HepG2 (cell line): ENCODE measurements at regions not wholly inside any gene's neighbourhood (a gene's known extent, or its start where the extent isn't known, plus 50 kb on each side); places are given as distances from the start of the nearest gene placed in this dataset.
A peak's percentile ranks its signal among the peaks of the same experiment; 100 is the strongest.

Source experiments
- ATAC-seq: fragments of 200-7000 bp; cut with Tn5 transposase; 3 replicates; pipeline ENCODE4 v1.9.1; 2020; ENCODE audit warnings: mild to moderate bottlenecking, moderate library complexity
- BruUV-seq: library from RNA; stranded (reverse); fragments of 400-500 nt; replicated peaks from 2 replicates; lab custom pipeline; 2021; lab: Mats Ljungman, UMichigan
- CTCF ChIA-PET: fragments of 300-600 bp; formaldehyde crosslinking; extraction: SDS; loops from one replicate; lab custom pipeline; 2021; ENCODE audit warnings: low total read pairs, inconsistent platforms, low intra/inter-chr PET ratio; lab: Yijun Ruan, JAX
- POLR2A ChIA-PET: fragments of 350-600 bp; sonication (Branson Sonifier 250); formaldehyde crosslinking; loops from one replicate; lab custom pipeline; 2020; ENCODE audit warnings: antibody characterized with exemption, inconsistent platforms; lab: Yijun Ruan, JAX
- DNase-seq: peaks from one replicate; pipeline ENCODE4 v3.0.0-alpha.2; 2015; ENCODE audit warnings: low spot score
- FAIRE-seq: peaks from 3 replicates; lab custom pipeline; 2011; peaks lifted over from hg19 to GRCh38; lab: Jason Lieb, UNC
- H2AFZ ChIP-seq: one replicate; pipeline ENCODE4 v1.6.1; 2011; ENCODE audit warnings: low read length, inconsistent platforms
- H3K27ac ChIP-seq: fragments of 300-600 bp; 3 replicates; pipeline ENCODE4 v1.8.0; 2011; ENCODE audit warnings: mixed run types, mild to moderate bottlenecking, mixed read lengths, low read length, inconsistent platforms; ENCODE audit not compliant: insufficient read depth; ENCODE audit errors: extremely low read length
- H3K27me3 ChIP-seq, 2 experiments: fragments of 200-600 bp in 1 of 2; 2 replicates in 1 of 2; 3 replicates in 1 of 2; pipeline versions ENCODE4 v1.6.0 to v1.8.0; 2011; ENCODE audit warnings: low read length in 2 of 2, mild to moderate bottlenecking in 2 of 2, moderate library complexity in 2 of 2, inconsistent platforms in 1 of 2; ENCODE audit not compliant: insufficient read depth in 2 of 2, control insufficient read depth in 1 of 2
- H3K36me3 ChIP-seq, 2 experiments: fragments of 200-600 bp in 1 of 2; replicated peaks in 1 of 2; 2 replicates in 1 of 2; 3 replicates in 1 of 2; pipeline versions ENCODE4 v1.5.1 to v1.8.0; 2011; ENCODE audit warnings: low read length in 2 of 2, inconsistent platforms in 1 of 2; ENCODE audit not compliant: insufficient read depth in 2 of 2, control insufficient read depth in 1 of 2
- H3K4me1 ChIP-seq: 2 replicates; pipeline ENCODE4 v1.5.1; 2012; ENCODE audit warnings: low read length, inconsistent platforms; ENCODE audit not compliant: insufficient read depth
- H3K4me2 ChIP-seq: 2 replicates; pipeline ENCODE4 v1.6.0; 2011; ENCODE audit warnings: low read depth, low read length, inconsistent platforms
- H3K4me3 ChIP-seq, 3 experiments: fragments of 200-600 bp in 1 of 3; sonication (generic), shearing (Covaris generic) in 1 of 3; replicated peaks in 1 of 3; 2 replicates each; pipeline ENCODE4 v1.5.1; 2011 to 2016; ENCODE audit warnings: low read length in 3 of 3, inconsistent platforms in 2 of 3, low read depth in 2 of 3, mild to moderate bottlenecking in 2 of 3, control low read depth in 1 of 3, mixed read lengths in 1 of 3; ENCODE audit not compliant: insufficient read depth in 1 of 3
- H3K79me2 ChIP-seq: one replicate; pipeline ENCODE4 v1.6.1; 2011; ENCODE audit warnings: low read length, inconsistent platforms; ENCODE audit not compliant: insufficient read depth
- H3K9ac ChIP-seq: 2 replicates; pipeline ENCODE4 v1.6.0; 2011; ENCODE audit warnings: mild to moderate bottlenecking, low read depth, low read length, inconsistent platforms; ENCODE audit not compliant: insufficient read depth
- H3K9me3 ChIP-seq: 2 replicates; pipeline ENCODE4 v1.5.1; 2012; ENCODE audit warnings: mild to moderate bottlenecking, low read length
- H4K20me1 ChIP-seq: 2 replicates; pipeline ENCODE4 v1.6.0; 2011; ENCODE audit warnings: inconsistent platforms, mild to moderate bottlenecking, low read length, moderate library complexity; ENCODE audit not compliant: insufficient read depth
- FOXP1 ChIP-seq, 2 experiments: fragments of 450-650 bp in 1 of 2; IDR thresholded peaks; 2 replicates each; pipeline ENCODE4 v1.6.1; 2017 to 2018; ENCODE audit warnings: antibody characterized with exemption in 1 of 2
- IKZF4 ChIP-seq: sonication (generic); formaldehyde crosslinking; IDR thresholded peaks from 2 replicates; pipeline ENCODE4 v1.5.1; 2020; ENCODE audit warnings: borderline replicate concordance, mild to moderate bottlenecking, low read depth, missing genetic modification reagents; ENCODE audit errors: not compliant biosample characterization
- REXO4 ChIP-seq: sonication (generic); formaldehyde crosslinking; IDR thresholded peaks from 2 replicates; pipeline ENCODE4 v1.8.0; 2022; ENCODE audit warnings: missing genetic modification reagents, mild to moderate bottlenecking, borderline replicate concordance
- SAFB2 ChIP-seq: sonication (generic); formaldehyde crosslinking; IDR thresholded peaks from 2 replicates; pipeline ENCODE4 v1.5.1; 2020; ENCODE audit warnings: missing genetic modification reagents, low read depth, mild to moderate bottlenecking, borderline replicate concordance
- ZNF263 ChIP-seq: sonication (generic); formaldehyde crosslinking; IDR thresholded peaks from 2 replicates; pipeline ENCODE4 v1.4.0; 2020; ENCODE audit warnings: missing genetic modification reagents
- ZNF354B ChIP-seq: sonication (generic); formaldehyde crosslinking; IDR thresholded peaks from 2 replicates; pipeline ENCODE4 v1.8.0; 2022; ENCODE audit warnings: mild to moderate bottlenecking, missing genetic modification reagents
- ZNF484 ChIP-seq: sonication (generic); formaldehyde crosslinking; IDR thresholded peaks from 2 replicates; pipeline ENCODE4 v1.5.1; 2020; ENCODE audit warnings: mild to moderate bottlenecking, low read depth, missing genetic modification reagents, borderline replicate concordance
- ZNF724P ChIP-seq: sonication (generic); formaldehyde crosslinking; IDR thresholded peaks from 2 replicates; pipeline ENCODE4 v1.8.0; 2022; ENCODE audit warnings: missing genetic modification reagents, borderline replicate concordance
- ZNF883 ChIP-seq: sonication (generic); formaldehyde crosslinking; IDR thresholded peaks from 2 replicates; pipeline ENCODE4 v1.5.1; 2020; ENCODE audit warnings: mild to moderate bottlenecking, missing genetic modification reagents; ENCODE audit errors: not compliant biosample characterization
- WGBS: methylation state at CpG from one replicate; pipeline ENCODE4 v1.1.6; 2017; ENCODE audit warnings: low lambda C conversion rate; 5-methylcytosine and 5-hydroxymethylcytosine counted together
- in situ Hi-C: cut with HindIII; loops from 2 replicates; pipeline ENCODE4 v1.10.0; 2017; ENCODE audit warnings: low pct_unique_long_range_greater_than_20kb; ENCODE audit not compliant: extremely low pct_ligation_motif_present
- intact Hi-C: fragments of 100-400 bp; cut with micrococcal nuclease; formaldehyde crosslinking; loops from one replicate; pipeline ENCODE4 v1.10.0; 2022; ENCODE audit not compliant: unreplicated experiment
- TF ChIP-seq, protein P1 (sequence below): sonication (generic); formaldehyde crosslinking; IDR thresholded peaks from 2 replicates; pipeline ENCODE4 v1.4.0; 2020; ENCODE audit warnings: mild to moderate bottlenecking, missing genetic modification reagents
- TF ChIP-seq, protein P2 (sequence below): sonication (generic); formaldehyde crosslinking; IDR thresholded peaks from 2 replicates; pipeline ENCODE4 v1.4.0; 2020; ENCODE audit warnings: low read depth, mild to moderate bottlenecking, missing genetic modification reagents
- TF ChIP-seq, protein P3 (sequence below): sonication (generic); formaldehyde crosslinking; IDR thresholded peaks from 2 replicates; pipeline ENCODE4 v1.9.0; 2021; ENCODE audit warnings: mild to moderate bottlenecking, missing genetic modification reagents
- TF ChIP-seq, protein P4 (sequence below): fragments of 450-650 bp; IDR thresholded peaks from 2 replicates; pipeline ENCODE4 v1.6.1; 2017

DNA sequence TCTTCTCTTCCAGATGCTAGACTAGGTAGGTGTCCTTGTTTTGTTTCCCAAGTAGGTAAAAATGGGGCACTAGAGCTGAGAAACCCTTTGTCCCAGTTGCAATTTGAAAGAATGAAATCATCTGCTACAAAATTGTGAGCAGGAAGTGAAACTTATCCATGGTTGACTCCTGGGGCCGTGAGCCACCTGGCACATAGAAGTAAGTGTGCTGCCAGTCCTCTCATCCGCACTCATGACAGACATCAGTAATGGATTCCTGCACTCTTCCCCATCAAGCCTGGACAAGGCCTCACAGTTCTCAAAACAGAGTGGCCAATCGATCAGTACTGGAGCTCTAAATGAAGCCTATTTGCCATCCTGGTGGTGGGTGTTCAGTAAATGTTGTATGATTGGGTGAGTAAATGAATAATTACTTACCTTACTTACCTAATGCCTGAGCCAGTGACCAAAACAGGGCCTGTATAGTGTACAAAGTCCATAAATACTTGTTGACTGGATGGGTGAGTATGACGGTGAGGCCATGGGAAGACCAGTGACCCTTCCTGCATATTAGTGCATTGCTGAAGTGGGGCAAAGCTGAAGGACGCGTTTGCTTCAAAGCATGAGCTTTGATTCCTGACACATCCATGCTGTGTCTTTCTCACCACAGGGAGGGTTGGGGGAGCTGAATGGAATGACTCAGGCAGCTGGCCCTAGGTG, 68.9 kb upstream of the HEPHL1 start:
- ChIA-PET POLR2A (no interaction called here), CTCF (no interaction called here)
- no peaks in the 10 kb centered on the region for H3K27me3 ChIP-seq
- H3K79me2 ChIP-seq, result no peaks in the 10 kb centered on the region
- no peaks in the 10 kb centered on the region for H3K36me3 ChIP-seq
- H4K20me1 ChIP-seq, result no peaks in the 10 kb centered on the region
- no peaks in the 10 kb centered on the region for H3K9me3 ChIP-seq
- peak; percentile 64 for DNase-seq
- no peak overlapping the region for H2AFZ ChIP-seq
- H3K4me2 ChIP-seq, result peak overlapping the region; percentile 21
- peak; percentile 94 for ATAC-seq
- H3K9ac ChIP-seq, result no peak overlapping the region
- no TSS peak for BruUV-seq
- peaks cover 17% of the 10 kb centered on the region for H3K4me1 ChIP-seq
- peak overlapping the region; percentile 59 for H3K27ac ChIP-seq
- intact Hi-C loops (no loop called here), in situ Hi-C loops (no loop called here)
- FAIRE-seq, result no peak
- 0% methylated on average over 4 of the region's 6 CpGs for WGBS
- H3K4me3 ChIP-seq, result no peak overlapping the region
- TF ChIP-seq, protein P1, sequence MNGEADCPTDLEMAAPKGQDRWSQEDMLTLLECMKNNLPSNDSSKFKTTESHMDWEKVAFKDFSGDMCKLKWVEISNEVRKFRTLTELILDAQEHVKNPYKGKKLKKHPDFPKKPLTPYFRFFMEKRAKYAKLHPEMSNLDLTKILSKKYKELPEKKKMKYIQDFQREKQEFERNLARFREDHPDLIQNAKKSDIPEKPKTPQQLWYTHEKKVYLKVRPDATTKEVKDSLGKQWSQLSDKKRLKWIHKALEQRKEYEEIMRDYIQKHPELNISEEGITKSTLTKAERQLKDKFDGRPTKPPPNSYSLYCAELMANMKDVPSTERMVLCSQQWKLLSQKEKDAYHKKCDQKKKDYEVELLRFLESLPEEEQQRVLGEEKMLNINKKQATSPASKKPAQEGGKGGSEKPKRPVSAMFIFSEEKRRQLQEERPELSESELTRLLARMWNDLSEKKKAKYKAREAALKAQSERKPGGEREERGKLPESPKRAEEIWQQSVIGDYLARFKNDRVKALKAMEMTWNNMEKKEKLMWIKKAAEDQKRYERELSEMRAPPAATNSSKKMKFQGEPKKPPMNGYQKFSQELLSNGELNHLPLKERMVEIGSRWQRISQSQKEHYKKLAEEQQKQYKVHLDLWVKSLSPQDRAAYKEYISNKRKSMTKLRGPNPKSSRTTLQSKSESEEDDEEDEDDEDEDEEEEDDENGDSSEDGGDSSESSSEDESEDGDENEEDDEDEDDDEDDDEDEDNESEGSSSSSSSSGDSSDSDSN, result no peak
- no peak for TF ChIP-seq SAFB2 (CRISPR knock-in tag)
- TF ChIP-seq REXO4, result no peak
- no peak for TF ChIP-seq ZNF883 (CRISPR knock-in tag)
- TF ChIP-seq ZNF263 (CRISPR knock-in tag), result no peak
- TF ChIP-seq, protein P2, sequence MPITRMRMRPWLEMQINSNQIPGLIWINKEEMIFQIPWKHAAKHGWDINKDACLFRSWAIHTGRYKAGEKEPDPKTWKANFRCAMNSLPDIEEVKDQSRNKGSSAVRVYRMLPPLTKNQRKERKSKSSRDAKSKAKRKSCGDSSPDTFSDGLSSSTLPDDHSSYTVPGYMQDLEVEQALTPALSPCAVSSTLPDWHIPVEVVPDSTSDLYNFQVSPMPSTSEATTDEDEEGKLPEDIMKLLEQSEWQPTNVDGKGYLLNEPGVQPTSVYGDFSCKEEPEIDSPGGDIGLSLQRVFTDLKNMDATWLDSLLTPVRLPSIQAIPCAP (CRISPR knock-in tag), result no peak
- no peak for TF ChIP-seq ZNF484 (CRISPR knock-in tag)
- no peak for TF ChIP-seq ZNF724P (CRISPR knock-in tag)
- TF ChIP-seq, protein P3, sequence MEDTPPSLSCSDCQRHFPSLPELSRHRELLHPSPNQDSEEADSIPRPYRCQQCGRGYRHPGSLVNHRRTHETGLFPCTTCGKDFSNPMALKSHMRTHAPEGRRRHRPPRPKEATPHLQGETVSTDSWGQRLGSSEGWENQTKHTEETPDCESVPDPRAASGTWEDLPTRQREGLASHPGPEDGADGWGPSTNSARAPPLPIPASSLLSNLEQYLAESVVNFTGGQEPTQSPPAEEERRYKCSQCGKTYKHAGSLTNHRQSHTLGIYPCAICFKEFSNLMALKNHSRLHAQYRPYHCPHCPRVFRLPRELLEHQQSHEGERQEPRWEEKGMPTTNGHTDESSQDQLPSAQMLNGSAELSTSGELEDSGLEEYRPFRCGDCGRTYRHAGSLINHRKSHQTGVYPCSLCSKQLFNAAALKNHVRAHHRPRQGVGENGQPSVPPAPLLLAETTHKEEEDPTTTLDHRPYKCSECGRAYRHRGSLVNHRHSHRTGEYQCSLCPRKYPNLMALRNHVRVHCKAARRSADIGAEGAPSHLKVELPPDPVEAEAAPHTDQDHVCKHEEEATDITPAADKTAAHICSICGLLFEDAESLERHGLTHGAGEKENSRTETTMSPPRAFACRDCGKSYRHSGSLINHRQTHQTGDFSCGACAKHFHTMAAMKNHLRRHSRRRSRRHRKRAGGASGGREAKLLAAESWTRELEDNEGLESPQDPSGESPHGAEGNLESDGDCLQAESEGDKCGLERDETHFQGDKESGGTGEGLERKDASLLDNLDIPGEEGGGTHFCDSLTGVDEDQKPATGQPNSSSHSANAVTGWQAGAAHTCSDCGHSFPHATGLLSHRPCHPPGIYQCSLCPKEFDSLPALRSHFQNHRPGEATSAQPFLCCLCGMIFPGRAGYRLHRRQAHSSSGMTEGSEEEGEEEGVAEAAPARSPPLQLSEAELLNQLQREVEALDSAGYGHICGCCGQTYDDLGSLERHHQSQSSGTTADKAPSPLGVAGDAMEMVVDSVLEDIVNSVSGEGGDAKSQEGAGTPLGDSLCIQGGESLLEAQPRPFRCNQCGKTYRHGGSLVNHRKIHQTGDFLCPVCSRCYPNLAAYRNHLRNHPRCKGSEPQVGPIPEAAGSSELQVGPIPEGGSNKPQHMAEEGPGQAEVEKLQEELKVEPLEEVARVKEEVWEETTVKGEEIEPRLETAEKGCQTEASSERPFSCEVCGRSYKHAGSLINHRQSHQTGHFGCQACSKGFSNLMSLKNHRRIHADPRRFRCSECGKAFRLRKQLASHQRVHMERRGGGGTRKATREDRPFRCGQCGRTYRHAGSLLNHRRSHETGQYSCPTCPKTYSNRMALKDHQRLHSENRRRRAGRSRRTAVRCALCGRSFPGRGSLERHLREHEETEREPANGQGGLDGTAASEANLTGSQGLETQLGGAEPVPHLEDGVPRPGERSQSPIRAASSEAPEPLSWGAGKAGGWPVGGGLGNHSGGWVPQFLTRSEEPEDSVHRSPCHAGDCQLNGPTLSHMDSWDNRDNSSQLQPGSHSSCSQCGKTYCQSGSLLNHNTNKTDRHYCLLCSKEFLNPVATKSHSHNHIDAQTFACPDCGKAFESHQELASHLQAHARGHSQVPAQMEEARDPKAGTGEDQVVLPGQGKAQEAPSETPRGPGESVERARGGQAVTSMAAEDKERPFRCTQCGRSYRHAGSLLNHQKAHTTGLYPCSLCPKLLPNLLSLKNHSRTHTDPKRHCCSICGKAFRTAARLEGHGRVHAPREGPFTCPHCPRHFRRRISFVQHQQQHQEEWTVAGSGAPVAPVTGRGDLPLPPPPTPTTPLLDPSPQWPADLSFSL (CRISPR knock-in tag), result no peak
- TF ChIP-seq ZNF354B (CRISPR knock-in tag), result no peak
- no peak for TF ChIP-seq IKZF4 (CRISPR knock-in tag)
- TF ChIP-seq, protein P4, sequence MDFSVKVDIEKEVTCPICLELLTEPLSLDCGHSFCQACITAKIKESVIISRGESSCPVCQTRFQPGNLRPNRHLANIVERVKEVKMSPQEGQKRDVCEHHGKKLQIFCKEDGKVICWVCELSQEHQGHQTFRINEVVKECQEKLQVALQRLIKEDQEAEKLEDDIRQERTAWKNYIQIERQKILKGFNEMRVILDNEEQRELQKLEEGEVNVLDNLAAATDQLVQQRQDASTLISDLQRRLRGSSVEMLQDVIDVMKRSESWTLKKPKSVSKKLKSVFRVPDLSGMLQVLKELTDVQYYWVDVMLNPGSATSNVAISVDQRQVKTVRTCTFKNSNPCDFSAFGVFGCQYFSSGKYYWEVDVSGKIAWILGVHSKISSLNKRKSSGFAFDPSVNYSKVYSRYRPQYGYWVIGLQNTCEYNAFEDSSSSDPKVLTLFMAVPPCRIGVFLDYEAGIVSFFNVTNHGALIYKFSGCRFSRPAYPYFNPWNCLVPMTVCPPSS, result no peak
- no peak for TF ChIP-seq FOXP1 (IDR thresholded peaks at IDR 0.05)
- TF ChIP-seq FOXP1 (CRISPR knock-in tag; IDR thresholded peaks at IDR 0.05), result peak; percentile 63
